HFFc6 (cell line): ENCODE measurements at regions not wholly inside any gene's neighbourhood (a gene's known extent, or its start where the extent isn't known, plus 50 kb on each side); places are given as distances from the start of the nearest gene placed in this dataset.

Source experiments
- DNase-seq: peaks from one replicate; pipeline ENCODE4 v3.0.0-alpha.2; 2018
- H3K27ac Mint-ChIP-seq: 2 replicates; pipeline ENCODE4 v1.8.0; 2020; ENCODE audit warnings: mild to moderate bottlenecking, mixed read lengths
- H3K27me3 Mint-ChIP-seq: 2 replicates; pipeline ENCODE4 v1.8.0; 2021; ENCODE audit warnings: mild to moderate bottlenecking, moderate library complexity, mixed read lengths; ENCODE audit not compliant: insufficient read depth
- H3K36me3 Mint-ChIP-seq: 2 replicates; pipeline ENCODE4 v1.8.0; 2021; ENCODE audit warnings: low read depth, mixed read lengths
- H3K4me1 Mint-ChIP-seq: 2 replicates; pipeline ENCODE4 v1.8.0; 2020; ENCODE audit warnings: low read depth, mixed read lengths
- H3K4me3 Mint-ChIP-seq: 2 replicates; pipeline ENCODE4 v1.8.0; 2020; ENCODE audit warnings: mild to moderate bottlenecking, moderate library complexity, mixed read lengths
- H3K9me3 Mint-ChIP-seq: 2 replicates; pipeline ENCODE4 v1.8.0; 2020; ENCODE audit warnings: mild to moderate bottlenecking, mixed read lengths
- CTCF ChIP-seq: fragments of 200-600 bp; sonication (generic); IDR thresholded peaks from 2 replicates; pipeline ENCODE4 v1.5.0; 2021; ENCODE audit warnings: antibody characterized with exemption, mild to moderate bottlenecking

GRCh38 chr1:70617728-70618127, 206.7 kb downstream of the CTH start:
- H3K9me3 Mint-ChIP-seq = peaks cover 6% of the 10 kb centered on the region; the same call in 1 of the 2 replicates
- H3K27ac Mint-ChIP-seq = no peak overlapping the region
- no peak overlapping the region for H3K4me3 Mint-ChIP-seq
- no peaks in the 10 kb centered on the region for H3K27me3 Mint-ChIP-seq
- no peak for TF ChIP-seq CTCF
- no peaks in the 10 kb centered on the region for H3K4me1 Mint-ChIP-seq
- no peak for DNase-seq
- no peaks in the 10 kb centered on the region for H3K36me3 Mint-ChIP-seq

GRCh38 chr1:70627910-70628309, 216.8 kb downstream of the CTH start:
- Mint-ChIP-seq H3K4me1 (no peaks in the 10 kb centered on the region), H3K4me3 (no peak overlapping the region), H3K36me3 (no peaks in the 10 kb centered on the region), H3K9me3 (peaks cover 5% of the 10 kb centered on the region; the same call in 1 of the 2 replicates), H3K27me3 (no peaks in the 10 kb centered on the region), H3K27ac (no peak overlapping the region)
- DNase-seq = no peak
- TF ChIP-seq CTCF = no peak

DNA sequence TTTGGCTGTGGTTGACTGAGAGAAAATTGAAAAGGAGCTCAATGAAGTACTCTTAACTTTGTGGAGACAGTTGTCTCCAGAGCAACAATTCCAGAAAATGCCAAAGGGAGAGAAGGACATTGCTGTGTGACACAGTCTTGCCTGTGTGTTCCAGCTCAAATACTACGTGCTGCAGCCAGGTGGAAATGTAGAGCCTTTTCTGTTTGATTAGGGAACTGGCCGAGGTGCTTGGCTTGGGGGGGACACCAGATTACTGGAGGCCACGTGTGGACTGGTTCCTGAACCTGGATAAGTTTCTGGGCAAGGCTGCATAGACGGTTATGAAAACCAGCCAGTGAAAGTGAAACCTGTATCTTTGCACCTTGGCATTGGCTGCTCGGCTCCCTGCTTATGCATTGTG, 217.9 kb downstream of the CTH start:
- Mint-ChIP-seq H3K9me3 (peaks cover 5% of the 10 kb centered on the region; the same call in 1 of the 2 replicates), H3K4me3 (no peak overlapping the region), H3K4me1 (no peaks in the 10 kb centered on the region), H3K27ac (no peak overlapping the region), H3K27me3 (no peaks in the 10 kb centered on the region), H3K36me3 (no peaks in the 10 kb centered on the region)
- no peak for TF ChIP-seq CTCF
- DNase-seq = no peak

GRCh38 chr1:70633004-70633403, 221.9 kb downstream of the CTH start:
- H3K4me1 Mint-ChIP-seq = no peaks in the 10 kb centered on the region
- H3K27me3 Mint-ChIP-seq = no peaks in the 10 kb centered on the region
- H3K9me3 Mint-ChIP-seq = peaks cover 5% of the 10 kb centered on the region; the same call in 1 of the 2 replicates
- no peak for TF ChIP-seq CTCF
- H3K27ac Mint-ChIP-seq = no peak overlapping the region
- DNase-seq = no peak
- no peak overlapping the region for H3K4me3 Mint-ChIP-seq
- H3K36me3 Mint-ChIP-seq = no peaks in the 10 kb centered on the region

DNA sequence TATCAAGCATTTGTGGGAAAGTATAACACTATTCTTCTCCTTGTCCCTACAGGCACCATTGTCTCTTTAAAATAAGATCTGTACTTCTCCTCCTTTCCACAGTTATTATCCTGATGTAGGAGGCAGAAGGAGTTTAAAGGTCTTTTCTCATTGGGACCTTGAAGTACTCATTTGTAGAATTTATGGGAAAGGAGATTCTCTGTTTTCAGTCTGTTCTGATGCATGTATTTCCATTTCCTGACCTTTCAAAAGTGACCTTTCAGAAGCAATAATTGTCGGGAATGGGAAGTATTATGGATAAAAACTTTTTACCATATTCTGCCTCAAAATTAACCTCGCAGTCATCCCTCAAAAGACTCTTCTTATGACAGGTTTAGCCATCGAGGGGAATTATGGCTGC, 224.8 kb downstream of the CTH start:
- Mint-ChIP-seq H3K4me1 (no peaks in the 10 kb centered on the region), H3K27me3 (peaks cover 2% of the 10 kb centered on the region; the same call in 1 of the 2 replicates), H3K9me3 (peaks cover 7% of the 10 kb centered on the region), H3K36me3 (no peaks in the 10 kb centered on the region), H3K27ac (no peak overlapping the region), H3K4me3 (no peak overlapping the region)
- DNase-seq = no peak
- no peak for TF ChIP-seq CTCF

DNA sequence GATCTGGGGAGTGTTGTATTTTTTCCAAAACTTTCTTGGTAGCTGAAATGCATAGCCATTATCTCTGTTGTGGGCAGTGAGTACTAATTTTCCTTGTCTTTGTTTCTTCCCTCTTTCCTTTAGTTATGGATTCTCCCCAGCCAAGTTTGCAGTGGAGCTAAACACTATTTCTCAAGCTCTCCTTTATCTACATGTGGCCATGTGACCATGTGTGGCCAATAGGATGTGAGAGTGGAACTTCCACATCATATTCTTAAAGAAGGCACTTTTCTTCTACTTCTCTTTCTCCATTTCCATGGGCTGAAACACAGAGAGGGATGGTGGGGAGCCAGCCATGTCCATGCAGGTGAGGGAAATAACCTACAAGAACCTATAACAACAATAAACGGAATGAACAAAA, 230.8 kb downstream of the CTH start:
- no peak overlapping the region for H3K27ac Mint-ChIP-seq
- no peaks in the 10 kb centered on the region for H3K36me3 Mint-ChIP-seq
- no peak for TF ChIP-seq CTCF
- peaks cover 2% of the 10 kb centered on the region; the same call in 1 of the 2 replicates for H3K27me3 Mint-ChIP-seq
- no peak overlapping the region for H3K4me3 Mint-ChIP-seq
- no peaks in the 10 kb centered on the region for H3K4me1 Mint-ChIP-seq
- peaks cover 7% of the 10 kb centered on the region for H3K9me3 Mint-ChIP-seq
- DNase-seq = no peak
